Spleen (tissue), 11 donors: ENCODE measurements at regions not wholly inside any gene's neighbourhood (a gene's known extent, or its start where the extent isn't known, plus 50 kb on each side); places are given as distances from the start of the nearest gene placed in this dataset.

Experiments used
- DNase-seq: peaks from one replicate; pipeline ENCODE4 v3.0.0-alpha.2; 2020
- H3K27ac ChIP-seq, 8 donors: fragments of 200-600 bp; sonication (generic) in 7 of 8; 1 replicate in 4 of 8; 2 replicates in 4 of 8; pipeline versions ENCODE4 v1.5.0 to v1.8.0; 2016 to 2021; ENCODE audit warnings: inconsistent platforms in 4 of 8, mild to moderate bottlenecking in 4 of 8, moderate library complexity in 1 of 8
- H3K27me3 ChIP-seq, 7 donors: fragments of 200-600 bp; sonication (generic) in 6 of 7; replicated peaks in 1 of 7; 1 replicate in 4 of 7; 2 replicates in 3 of 7; pipeline versions ENCODE4 v1.5.0 to v1.8.0; 2016 to 2021; ENCODE audit warnings: inconsistent platforms in 3 of 7, mild to moderate bottlenecking in 1 of 7
- H3K36me3 ChIP-seq, 6 donors: fragments of 200-600 bp; sonication (generic) in 5 of 6; 1 replicate in 4 of 6; 2 replicates in 2 of 6; pipeline versions ENCODE4 v1.5.0 to v1.8.0; 2016 to 2021; ENCODE audit warnings: inconsistent platforms in 2 of 6
- H3K4me1 ChIP-seq, 6 donors: fragments of 200-600 bp; sonication (generic) in 5 of 6; 1 replicate in 3 of 6; 2 replicates in 3 of 6; pipeline versions ENCODE4 v1.5.0 to v1.8.0; 2016 to 2021; ENCODE audit warnings: inconsistent platforms in 3 of 6
- H3K4me3 ChIP-seq, 8 donors: fragments of 200-600 bp; sonication (generic) in 7 of 8; 1 replicate in 4 of 8; 2 replicates in 4 of 8; pipeline versions ENCODE4 v1.5.0 to v1.8.0; 2016 to 2021; ENCODE audit warnings: inconsistent platforms in 4 of 8, mild to moderate bottlenecking in 4 of 8, moderate library complexity in 2 of 8
- H3K9me3 ChIP-seq, 8 donors: fragments of 200-600 bp; sonication (generic) in 7 of 8; 1 replicate in 4 of 8; 2 replicates in 4 of 8; pipeline versions ENCODE4 v1.5.0 to v1.8.0; 2016 to 2021; ENCODE audit warnings: inconsistent platforms in 4 of 8
- POLR2A ChIP-seq, 3 donors: fragments of 450-650 bp; IDR thresholded peaks; one replicate each; pipeline ENCODE4 v1.5.1; 2017; ENCODE audit warnings: antibody characterized with exemption in 3 of 3, mild to moderate bottlenecking in 1 of 3
- POLR2AphosphoS5 ChIP-seq, 3 donors: sonication (generic); formaldehyde crosslinking; IDR thresholded peaks; one replicate each; pipeline ENCODE4 v1.5.1; 2017; ENCODE audit warnings: antibody characterized with exemption in 3 of 3
- WGBS, 5 donors: extraction: QIAGEN DNeasy Blood & Tissue Kit in 3 of 5; methylation state at CpG; one replicate each; pipeline versions ENCODE4 v1.1.5 to v1.1.7; 2013 to 2018; 5-methylcytosine and 5-hydroxymethylcytosine counted together
- intact Hi-C: fragments of 100-400 bp; cut with DNase I; formaldehyde crosslinking; loops from one replicate; pipeline ENCODE4 v1.15.0; 2023; ENCODE audit warnings: low total_unique reads
- TF ChIP-seq, protein P1 (sequence below), 11 experiments: fragments of 200-600 bp in 7 of 11; fragments of 450-650 bp in 4 of 11; sonication (generic) in 4 of 11; IDR thresholded peaks in 8 of 11; conservative IDR thresholded peaks in 3 of 11; 1 replicate in 7 of 11; 2 replicates in 4 of 11; pipeline versions ENCODE4 v1.4.0 to v1.8.0; 2016 to 2021; ENCODE audit warnings: antibody characterized with exemption in 11 of 11, inconsistent platforms in 4 of 11, mild to moderate bottlenecking in 1 of 11
- donor health status: healthy with polysubstance abuse.
- donor health status: DM: no; HTN: no; CAD: no; lungs with moderate emphysema.
- donor health status: DM: no; HTN: no; CAD: no.
- donor health status: Bipolar disorder and iron deficiency.
- donor health status: healthy.
- donor health status: DM: no; HTN: no; CAD: no.
- donor health status: DM: yes; HTN: yes; CAD: no.

DNA sequence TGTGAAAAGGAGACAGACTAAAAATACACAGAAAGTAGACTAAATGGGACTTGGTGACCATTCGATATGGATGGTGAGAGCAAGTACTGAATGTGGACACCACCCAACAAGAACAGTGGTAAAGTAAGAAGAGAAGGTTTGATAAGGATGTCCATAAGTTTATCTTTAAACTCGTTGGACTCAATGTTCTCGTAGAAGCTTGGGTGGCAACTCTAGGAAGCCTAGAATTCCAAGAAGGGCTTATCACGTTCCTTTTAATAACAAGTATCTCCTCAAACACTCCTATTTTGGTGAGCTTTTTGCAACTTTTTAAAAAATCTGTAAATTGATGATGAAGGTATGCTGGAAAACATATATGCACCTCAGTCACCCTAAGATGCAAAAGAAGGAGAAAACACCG, 108.6 kb upstream of the CDH6 start:
- no peak overlapping the region for H3K4me3 ChIP-seq
- 74 to 89% (median 87%) methylated on average over 5 of the region's 5 CpGs for WGBS, 5 donors

DNA sequence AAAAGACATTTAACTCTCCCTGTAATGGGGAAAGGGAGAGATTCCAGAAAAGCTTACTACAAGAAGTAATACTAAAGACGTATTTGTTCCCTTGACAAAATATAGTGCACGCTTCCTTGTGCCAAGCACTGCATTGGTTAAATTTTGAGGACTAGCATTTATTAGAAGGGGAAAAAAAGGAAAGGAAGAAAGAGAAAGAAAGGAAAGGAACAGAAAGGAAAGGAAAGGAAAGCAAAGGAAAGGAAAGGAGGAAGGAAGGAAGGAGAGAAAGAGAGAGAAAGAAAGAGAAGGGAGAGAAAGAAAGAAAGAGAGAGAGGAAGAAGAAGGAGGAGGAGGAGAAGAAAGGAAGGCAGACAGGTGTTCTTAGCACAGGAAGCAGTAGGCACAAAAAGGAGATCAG, 110.1 kb upstream of the CDH6 start:
- WGBS, 5 donors, result 88 to 92% (median 89%) methylated on average over 2 of the region's 2 CpGs

More for the DNA sequence above, 108.6 kb upstream of the CDH6 start:
- H3K36me3 ChIP-seq, result no peaks in the 10 kb centered on the region
- H3K27ac ChIP-seq, result no peak overlapping the region
- H3K4me1 ChIP-seq, result no peaks in the 10 kb centered on the region
- H3K9me3 ChIP-seq, result no peaks in the 10 kb centered on the region
- H3K27me3 ChIP-seq, result no peaks in the 10 kb centered on the region
- no peak for TF ChIP-seq POLR2A (IDR thresholded peaks at IDR 0.05)
- TF ChIP-seq POLR2AphosphoS5 (IDR thresholded peaks at IDR 0.05), result no peak
- TF ChIP-seq, protein P1, sequence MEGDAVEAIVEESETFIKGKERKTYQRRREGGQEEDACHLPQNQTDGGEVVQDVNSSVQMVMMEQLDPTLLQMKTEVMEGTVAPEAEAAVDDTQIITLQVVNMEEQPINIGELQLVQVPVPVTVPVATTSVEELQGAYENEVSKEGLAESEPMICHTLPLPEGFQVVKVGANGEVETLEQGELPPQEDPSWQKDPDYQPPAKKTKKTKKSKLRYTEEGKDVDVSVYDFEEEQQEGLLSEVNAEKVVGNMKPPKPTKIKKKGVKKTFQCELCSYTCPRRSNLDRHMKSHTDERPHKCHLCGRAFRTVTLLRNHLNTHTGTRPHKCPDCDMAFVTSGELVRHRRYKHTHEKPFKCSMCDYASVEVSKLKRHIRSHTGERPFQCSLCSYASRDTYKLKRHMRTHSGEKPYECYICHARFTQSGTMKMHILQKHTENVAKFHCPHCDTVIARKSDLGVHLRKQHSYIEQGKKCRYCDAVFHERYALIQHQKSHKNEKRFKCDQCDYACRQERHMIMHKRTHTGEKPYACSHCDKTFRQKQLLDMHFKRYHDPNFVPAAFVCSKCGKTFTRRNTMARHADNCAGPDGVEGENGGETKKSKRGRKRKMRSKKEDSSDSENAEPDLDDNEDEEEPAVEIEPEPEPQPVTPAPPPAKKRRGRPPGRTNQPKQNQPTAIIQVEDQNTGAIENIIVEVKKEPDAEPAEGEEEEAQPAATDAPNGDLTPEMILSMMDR (IDR thresholded peaks at IDR 0.05 in 8 of 11, conservative IDR thresholded peaks at IDR 0.05 in 3 of 11), result no peak
- intact Hi-C loops, result no loop called here
- no peak for DNase-seq

DNA sequence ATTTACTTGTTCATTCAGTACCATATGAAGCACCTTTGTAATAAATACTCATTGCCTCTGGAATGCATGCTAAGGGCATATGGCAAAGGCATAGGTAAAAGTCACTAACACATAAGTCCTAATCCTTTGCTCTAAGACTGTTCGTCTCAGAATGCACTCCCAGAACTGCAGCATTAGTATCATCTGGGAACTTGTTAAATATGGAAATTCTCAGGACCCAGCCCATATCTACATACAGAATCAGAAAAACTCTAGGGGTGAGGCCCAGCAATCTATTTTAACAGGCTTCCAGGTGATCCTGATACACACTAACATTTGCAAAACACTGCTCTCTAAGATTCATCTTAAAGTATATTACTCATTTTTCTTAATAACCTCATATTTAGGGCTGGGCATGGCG, 113.8 kb upstream of the CDH6 start:
- Histone ChIP-seq H3K9me3 (peaks cover 0 to 8% (median 0%) of the 10 kb centered on the region in 8 donors), H3K27ac (no peak overlapping the region), H3K36me3 (no peaks in the 10 kb centered on the region), H3K4me3 (no peak overlapping the region), H3K27me3 (no peaks in the 10 kb centered on the region), H3K4me1 (no peaks in the 10 kb centered on the region)
- DNase-seq, result no peak
- intact Hi-C loops, result no loop called here
- WGBS, 5 donors, result 82 to 93% (median 88%) methylated on average over 2 of the region's 2 CpGs
- TF ChIP-seq POLR2AphosphoS5 (IDR thresholded peaks at IDR 0.05), result no peak
- TF ChIP-seq, protein P1 (IDR thresholded peaks at IDR 0.05 in 8 of 11, conservative IDR thresholded peaks at IDR 0.05 in 3 of 11), result no peak
- TF ChIP-seq POLR2A (IDR thresholded peaks at IDR 0.05), result no peak

More for the DNA sequence above, 110.1 kb upstream of the CDH6 start:
- Histone ChIP-seq H3K36me3 (no peaks in the 10 kb centered on the region), H3K9me3 (no peaks in the 10 kb centered on the region), H3K27me3 (no peaks in the 10 kb centered on the region), H3K4me1 (no peaks in the 10 kb centered on the region), H3K4me3 (no peak overlapping the region), H3K27ac (no peak overlapping the region)
- DNase-seq, result no peak
- intact Hi-C loops, result no loop called here
- TF ChIP-seq, protein P1 (IDR thresholded peaks at IDR 0.05 in 8 of 11, conservative IDR thresholded peaks at IDR 0.05 in 3 of 11), result no peak
- TF ChIP-seq POLR2AphosphoS5 (IDR thresholded peaks at IDR 0.05) (no peak), POLR2A (IDR thresholded peaks at IDR 0.05) (no peak)

DNA sequence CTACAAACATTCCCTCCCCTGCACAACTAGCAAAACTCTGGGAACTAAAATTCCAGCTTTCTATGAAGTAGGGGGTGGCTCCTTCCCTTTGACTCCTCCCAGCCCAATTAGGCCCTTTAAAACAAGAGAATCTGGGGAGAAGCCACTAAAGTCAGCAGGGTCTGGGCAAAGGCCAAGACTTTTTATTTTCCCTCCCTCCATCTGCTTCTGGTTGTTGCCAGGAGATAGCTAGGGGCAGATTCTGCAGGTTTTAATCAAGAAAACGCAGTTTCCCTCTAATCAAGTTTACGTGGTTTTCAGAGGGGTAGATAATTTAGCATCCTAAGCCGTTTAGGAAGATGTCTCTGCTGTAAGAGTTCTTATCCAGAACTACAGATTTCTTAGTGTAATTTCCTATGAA, 114.5 kb upstream of the CDH6 start:
- no peak overlapping the region for H3K4me3 ChIP-seq
- no peaks in the 10 kb centered on the region for H3K27me3 ChIP-seq
- TF ChIP-seq POLR2AphosphoS5 (IDR thresholded peaks at IDR 0.05) (no peak), POLR2A (IDR thresholded peaks at IDR 0.05) (no peak)
- TF ChIP-seq, protein P1 (IDR thresholded peaks at IDR 0.05 in 8 of 11, conservative IDR thresholded peaks at IDR 0.05 in 3 of 11), result no peak
- intact Hi-C loops, result no loop called here
- no peaks in the 10 kb centered on the region for H3K36me3 ChIP-seq
- no peak for DNase-seq
- H3K4me1 ChIP-seq, result no peaks in the 10 kb centered on the region
- peaks cover 0 to 15% (median 0%) of the 10 kb centered on the region in 8 donors for H3K9me3 ChIP-seq
- H3K27ac ChIP-seq, result no peak overlapping the region
- 59 to 78% (median 71%) methylated on average over 3 of the region's 3 CpGs for WGBS, 5 donors
